ENCODE measurements at regions not wholly inside any gene's neighbourhood (a gene's known extent, or its start where the extent isn't known, plus 50 kb on each side); places are given as distances from the start of the nearest gene placed in this dataset.

GRCh38 chr3:18715208-18715607 lies 290.1 kb upstream of the SATB1 start:
- TF ChIP-seq CTCF (IDR thresholded peaks at IDR 0.05) (no peak), POLR2A (IDR thresholded peaks at IDR 0.05) (no peak)

Data from right lobe of liver (tissue), 4 donors.